AG04449 (cell line): ENCODE measurements at regions not wholly inside any gene's neighbourhood (a gene's known extent, or its start where the extent isn't known, plus 50 kb on each side); places are given as distances from the start of the nearest gene placed in this dataset.

Source experiments
- CTCF ChIA-PET: fragments of 350-600 bp; formaldehyde crosslinking; extraction: SDS; loops from one replicate; lab custom pipeline; 2021; ENCODE audit warnings: antibody characterized with exemption; lab: Yijun Ruan, JAX
- POLR2A ChIA-PET: fragments of 400-600, 350-600 bp; formaldehyde crosslinking; extraction: SDS; loops from one replicate; lab custom pipeline; 2020; ENCODE audit warnings: antibody characterized with exemption, inconsistent platforms; lab: Yijun Ruan, JAX
- DNase-seq: peaks from one replicate; pipeline ENCODE4 v3.0.0-alpha.2; 2010; ENCODE audit warnings: low read depth, low spot score
- H3K4me3 ChIP-seq: 2 replicates; pipeline ENCODE4 v1.5.1; 2011; ENCODE audit warnings: low read depth, mild to moderate bottlenecking, control low read depth, low read length
- TF ChIP-seq, protein P1 (sequence below): IDR thresholded peaks from one replicate; pipeline ENCODE4 v1.5.1; 2011; ENCODE audit warnings: mild to moderate bottlenecking, moderate library complexity, low read length, control low read depth, inconsistent platforms; ENCODE audit not compliant: insufficient read depth; ENCODE audit errors: missing control alignments

DNA sequence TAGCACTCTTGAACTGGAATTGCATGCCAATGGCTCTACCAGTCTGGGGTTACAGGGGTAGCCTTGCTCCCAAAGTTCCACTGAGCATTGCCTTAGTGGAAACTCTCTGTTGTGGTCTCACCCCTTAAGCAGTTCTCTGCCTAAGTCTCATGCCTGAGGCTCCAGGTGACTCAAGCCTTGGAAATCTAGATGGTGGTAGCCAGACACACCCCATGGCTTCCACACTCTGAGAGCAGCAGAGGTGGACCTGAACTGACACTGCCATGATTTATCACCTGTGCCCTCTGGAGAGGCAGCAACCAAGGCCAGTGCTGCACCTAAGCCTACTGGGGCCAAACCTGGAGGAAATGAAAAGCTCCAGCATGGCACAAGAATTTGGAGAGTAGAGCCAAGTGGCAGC, 285.7 kb upstream of the PKN2 start:
- CTCF ChIA-PET: no interaction called here
- H3K4me3 ChIP-seq: no peak overlapping the region
- TF ChIP-seq, protein P1, sequence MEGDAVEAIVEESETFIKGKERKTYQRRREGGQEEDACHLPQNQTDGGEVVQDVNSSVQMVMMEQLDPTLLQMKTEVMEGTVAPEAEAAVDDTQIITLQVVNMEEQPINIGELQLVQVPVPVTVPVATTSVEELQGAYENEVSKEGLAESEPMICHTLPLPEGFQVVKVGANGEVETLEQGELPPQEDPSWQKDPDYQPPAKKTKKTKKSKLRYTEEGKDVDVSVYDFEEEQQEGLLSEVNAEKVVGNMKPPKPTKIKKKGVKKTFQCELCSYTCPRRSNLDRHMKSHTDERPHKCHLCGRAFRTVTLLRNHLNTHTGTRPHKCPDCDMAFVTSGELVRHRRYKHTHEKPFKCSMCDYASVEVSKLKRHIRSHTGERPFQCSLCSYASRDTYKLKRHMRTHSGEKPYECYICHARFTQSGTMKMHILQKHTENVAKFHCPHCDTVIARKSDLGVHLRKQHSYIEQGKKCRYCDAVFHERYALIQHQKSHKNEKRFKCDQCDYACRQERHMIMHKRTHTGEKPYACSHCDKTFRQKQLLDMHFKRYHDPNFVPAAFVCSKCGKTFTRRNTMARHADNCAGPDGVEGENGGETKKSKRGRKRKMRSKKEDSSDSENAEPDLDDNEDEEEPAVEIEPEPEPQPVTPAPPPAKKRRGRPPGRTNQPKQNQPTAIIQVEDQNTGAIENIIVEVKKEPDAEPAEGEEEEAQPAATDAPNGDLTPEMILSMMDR: no peak
- no peak for DNase-seq
- POLR2A ChIA-PET: no interaction called here

DNA sequence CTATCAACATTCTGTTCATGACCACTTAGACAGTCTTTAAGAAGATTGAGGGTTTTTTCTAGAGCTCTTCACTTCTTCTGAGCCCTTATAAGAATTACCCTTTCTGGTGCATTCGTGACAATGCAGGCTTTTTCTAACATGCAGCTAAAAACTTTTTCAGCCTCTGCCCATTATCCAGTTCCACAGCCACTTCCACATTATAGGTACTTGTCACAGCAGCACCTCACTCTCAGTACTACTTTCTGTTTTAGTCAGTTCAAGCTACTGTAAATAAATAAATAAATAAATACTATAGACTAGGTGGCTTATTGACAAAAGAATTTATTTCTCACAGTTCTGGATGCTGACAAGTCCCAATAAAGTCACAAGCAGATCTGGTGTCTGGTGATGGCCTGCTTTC, 284.4 kb upstream of the PKN2 start:
- ChIA-PET POLR2A (no interaction called here), CTCF (no interaction called here)
- DNase-seq: no peak
- TF ChIP-seq, protein P1: no peak
- H3K4me3 ChIP-seq: no peak overlapping the region

DNA sequence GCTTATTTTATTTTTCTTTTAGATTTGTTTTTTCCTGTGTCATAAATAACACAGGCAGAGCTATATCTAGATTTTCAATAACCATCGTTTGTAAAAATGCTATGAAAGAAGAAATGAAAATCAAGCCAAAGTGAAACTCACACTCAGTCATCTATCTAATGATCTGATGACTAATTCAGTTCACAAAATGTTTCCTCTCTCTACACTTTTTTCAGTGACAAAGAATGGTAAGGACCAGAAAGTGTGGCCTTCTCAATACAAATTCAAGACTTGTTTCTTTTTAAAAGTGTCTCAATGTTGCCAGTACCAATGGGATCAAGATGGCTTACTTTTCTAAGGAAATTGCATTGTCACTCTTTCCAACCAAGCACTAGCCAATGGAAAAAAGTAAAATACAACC, 282.8 kb upstream of the PKN2 start:
- DNase-seq: no peak
- ChIA-PET POLR2A (no interaction called here), CTCF (interaction anchor here (0.7 kb wide), 1 partner anchor 41 kb away, joined by 3 read pairs; no protein-coding TSS in a partner anchor)
- no peak overlapping the region for H3K4me3 ChIP-seq
- TF ChIP-seq, protein P1: no peak

DNA sequence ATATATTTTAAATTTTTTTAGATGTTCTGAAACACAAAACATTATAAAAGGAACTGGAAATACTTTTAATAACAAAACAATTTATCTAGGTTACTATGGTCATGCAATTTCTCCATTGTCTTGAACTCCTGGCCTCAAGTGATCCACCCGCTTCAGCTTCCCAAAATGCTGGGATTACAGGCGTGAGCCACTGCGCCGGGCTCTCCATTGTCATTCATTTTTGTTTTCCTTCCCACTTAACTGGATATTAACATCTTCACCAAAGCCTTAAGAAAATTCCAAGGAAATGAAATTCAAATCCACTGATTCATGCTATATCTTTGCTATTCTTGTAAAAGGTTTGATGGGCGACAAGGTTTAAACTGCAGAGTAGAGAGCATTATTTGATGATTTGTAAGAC, 279.5 kb upstream of the PKN2 start:
- H3K4me3 ChIP-seq: no peak overlapping the region
- ChIA-PET CTCF (no interaction called here), POLR2A (no interaction called here)
- DNase-seq: no peak
- TF ChIP-seq, protein P1: no peak

DNA sequence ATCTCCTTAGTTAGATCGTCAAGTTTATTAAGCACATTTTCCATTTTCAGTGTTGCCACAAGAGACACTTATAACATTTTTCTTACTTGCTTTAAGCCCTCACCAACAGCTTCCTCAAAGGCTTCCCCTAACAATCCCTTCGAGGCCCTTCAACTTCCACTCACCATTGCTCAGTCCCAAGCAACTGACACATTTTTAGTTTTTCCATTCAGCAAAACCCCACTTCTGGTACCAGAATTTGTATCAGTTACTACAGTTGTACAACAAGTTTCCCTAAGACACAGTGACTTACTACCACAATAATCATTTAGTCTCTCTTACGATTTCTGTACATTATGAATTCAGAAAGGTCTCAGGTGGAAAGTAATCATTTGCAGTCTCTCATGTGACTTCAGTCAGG, 276.8 kb upstream of the PKN2 start:
- POLR2A ChIA-PET: no interaction called here
- TF ChIP-seq, protein P1: no peak
- CTCF ChIA-PET: no interaction called here
- H3K4me3 ChIP-seq: no peak overlapping the region
- no peak for DNase-seq

DNA sequence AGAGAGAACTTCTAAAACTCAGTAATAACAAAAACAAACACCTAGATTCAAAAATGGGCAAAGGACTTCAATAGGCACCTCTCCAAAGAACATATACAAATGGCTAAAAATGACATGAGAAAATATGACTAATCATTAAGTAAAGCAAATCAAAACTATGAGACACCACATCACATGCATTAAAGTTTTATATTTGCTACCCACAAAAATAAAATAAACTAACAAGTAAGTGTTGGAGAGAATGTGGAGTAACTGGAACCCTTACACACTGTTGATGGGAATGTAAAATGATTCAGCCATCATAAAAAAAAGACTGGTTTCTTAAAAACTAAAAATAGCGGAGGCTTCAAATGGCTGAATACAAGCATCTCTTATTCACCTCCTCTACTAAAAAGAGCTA, 262.1 kb upstream of the PKN2 start:
- CTCF ChIA-PET: no interaction called here
- no peak overlapping the region for H3K4me3 ChIP-seq
- no peak for DNase-seq
- POLR2A ChIA-PET: no interaction called here
- TF ChIP-seq, protein P1: no peak
